DMS53 (cell line): ENCODE measurements at regions not wholly inside any gene's neighbourhood (a gene's known extent, or its start where the extent isn't known, plus 50 kb on each side); places are given as distances from the start of the nearest gene placed in this dataset.

Source experiments
- DNase-seq: peaks from one replicate; lab custom pipeline; 2025; lab: John Stamatoyannopoulos, UW

DNA sequence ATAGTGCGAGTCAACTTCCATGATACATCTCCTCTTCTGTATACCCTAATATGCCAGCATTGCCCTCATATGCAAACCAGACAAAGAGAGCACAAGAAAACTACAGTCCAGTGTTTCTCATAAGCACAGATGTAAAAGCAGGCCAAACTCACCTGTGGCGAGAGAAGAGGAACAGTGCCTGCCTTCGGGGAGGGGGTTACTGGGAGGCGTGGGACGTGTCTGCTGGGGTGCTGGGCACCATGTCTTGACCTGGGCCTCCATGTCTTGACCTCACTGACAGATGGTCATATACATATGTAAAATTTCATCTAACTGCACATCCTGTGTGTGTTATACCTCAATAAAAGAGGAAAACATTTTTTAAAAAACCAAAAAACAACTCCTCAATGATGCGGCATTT, 159.3 kb upstream of the PPP1R26 start:
- DNase-seq, result no peak

DNA sequence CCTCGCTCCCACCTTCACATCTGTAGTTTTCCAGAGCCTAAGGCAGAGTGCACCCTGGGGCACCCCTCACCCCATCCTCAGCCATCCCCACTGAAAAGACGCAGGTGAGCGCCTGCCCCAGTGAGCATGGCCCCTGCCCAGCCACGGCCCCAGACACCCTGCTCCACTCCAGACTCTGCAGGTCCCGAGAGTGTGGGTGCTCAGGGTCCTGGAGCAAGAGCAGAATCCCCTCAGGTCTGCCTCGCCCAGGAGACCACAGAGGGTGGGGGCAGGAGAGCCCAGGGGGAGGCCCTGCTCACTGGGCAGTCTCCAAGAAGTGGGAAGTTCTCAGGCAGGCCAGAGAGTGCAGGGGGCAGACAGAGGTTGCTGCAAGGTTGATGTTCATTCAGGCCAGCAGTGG, 158.6 kb upstream of the PPP1R26 start:
- no peak for DNase-seq

DNA sequence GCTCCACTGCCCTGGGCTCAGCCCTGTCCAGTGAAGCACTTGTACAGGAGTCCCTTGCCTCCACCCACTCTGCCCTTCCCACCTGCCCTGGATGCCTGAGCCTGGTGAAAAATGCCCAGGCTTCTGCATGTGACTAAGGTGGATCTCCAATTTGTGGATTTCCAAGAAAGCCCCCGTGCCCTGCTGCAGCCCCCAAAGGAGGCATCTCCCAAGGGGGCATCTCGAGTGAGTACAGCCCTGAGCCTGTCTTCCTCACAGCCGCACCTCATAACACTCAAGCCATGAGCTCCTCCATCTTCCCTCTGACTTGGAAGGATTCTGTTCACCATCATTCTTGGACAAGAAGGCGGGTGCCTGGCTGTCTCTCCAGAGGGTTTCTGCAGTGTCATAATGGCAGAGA, 158.0 kb upstream of the PPP1R26 start:
- DNase-seq, result no peak

DNA sequence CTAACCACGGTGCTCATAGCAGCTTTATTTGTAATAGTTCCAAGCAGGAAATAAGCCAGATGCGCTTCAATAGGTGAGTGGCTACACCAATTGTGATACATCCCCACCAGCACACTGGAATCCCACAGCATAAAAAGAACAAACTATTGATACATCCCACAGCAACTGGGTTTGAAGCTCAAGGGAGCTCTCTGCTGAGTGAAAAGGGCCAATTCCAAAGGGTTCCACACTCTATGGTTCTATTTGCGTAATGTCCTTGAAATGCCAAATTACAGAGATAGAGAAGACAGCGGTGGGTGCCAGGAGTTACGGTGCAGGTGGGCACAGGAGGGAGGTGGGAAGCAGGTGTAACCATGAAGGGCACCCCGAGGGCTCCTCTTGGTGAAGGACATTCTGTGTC, 155.3 kb upstream of the PPP1R26 start:
- DNase-seq, result no peak

DNA sequence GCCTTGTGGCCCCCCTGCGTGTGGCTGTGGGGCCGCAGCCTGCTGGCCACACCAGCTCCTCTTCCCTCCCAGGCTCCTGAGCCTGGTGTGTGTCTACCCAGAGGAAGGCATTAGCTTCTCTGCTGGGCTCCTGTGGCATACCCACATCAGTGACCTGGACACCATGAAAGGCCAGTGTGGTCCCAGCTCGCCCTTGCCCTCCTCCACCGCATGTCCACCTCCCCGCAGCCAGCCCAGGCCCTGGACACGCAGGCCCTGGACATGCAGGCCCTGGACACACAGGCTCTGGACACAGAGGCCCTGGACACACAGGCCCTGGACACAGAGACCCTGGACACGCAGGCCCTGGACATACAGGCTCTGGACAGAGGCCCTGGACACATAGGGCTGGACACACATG, 153.4 kb upstream of the PPP1R26 start:
- no peak for DNase-seq

DNA sequence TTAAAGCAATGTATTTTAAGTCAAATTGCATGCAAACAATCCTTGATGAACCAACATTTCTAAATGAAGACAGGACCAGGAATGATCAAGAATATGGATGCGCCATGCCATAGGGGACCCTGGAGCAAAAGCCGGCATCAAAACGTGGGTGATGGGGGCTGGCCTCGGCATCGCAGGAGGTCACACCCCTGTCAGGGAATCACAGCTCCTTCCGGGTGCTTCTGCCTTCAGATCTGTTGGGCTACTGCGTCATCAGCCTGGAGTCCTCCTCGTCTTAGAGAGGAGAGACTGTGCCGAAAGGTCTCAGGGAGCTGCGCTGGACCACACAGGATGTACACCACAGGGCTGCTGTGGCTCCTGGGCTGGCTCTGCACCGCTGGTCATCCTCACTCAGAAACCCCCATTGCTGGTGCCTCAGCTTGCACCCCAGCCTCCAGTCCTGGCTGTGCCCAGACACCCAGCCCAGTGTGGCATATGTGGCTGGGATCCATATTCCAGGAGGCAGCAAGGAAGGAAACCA, 152.9 kb upstream of the PPP1R26 start:
- no peak for DNase-seq

DNA sequence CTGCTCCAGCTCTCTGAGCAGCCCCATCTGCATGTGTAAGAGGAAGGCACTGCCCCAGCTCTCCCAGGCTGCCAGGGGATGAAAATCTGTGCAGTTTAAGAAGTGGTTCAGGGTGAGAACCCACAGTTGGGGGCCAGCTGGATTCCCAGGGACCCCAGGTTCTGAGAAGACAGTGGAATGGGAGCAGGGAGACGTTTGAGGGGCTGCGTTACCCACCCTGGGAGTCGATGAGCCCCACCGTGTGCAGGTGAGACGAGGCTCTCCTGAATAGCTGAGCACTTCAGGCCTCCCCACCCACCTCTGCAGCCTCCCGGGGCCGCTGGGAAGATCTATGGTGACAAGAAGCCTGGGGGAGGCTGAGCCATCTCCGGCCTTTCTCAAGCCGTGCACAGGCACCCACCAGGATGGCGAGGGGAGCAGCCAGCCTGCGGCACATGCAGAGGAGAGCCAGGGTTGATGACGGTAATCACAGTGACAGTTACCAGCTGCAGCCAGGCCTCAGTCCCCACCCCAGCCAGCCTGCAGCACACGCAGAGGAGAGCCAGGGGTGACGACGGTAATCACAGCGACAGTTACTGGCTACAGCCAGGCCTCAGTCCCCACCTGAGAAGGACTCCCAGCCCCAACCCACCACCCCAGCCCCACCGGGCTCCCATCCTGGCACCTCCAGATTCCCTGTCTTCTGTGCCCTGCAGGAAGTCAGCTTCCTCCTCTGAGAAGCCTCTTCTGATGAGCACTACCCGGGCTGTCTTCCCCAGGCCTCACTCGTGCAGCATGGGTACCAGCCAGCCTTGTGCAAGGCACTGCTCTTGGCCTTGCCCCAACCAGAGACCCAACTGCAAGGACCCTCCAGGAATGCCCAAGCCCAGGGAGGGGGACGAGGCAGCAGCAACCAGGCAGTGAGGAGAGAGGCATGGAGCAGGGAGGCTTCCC, 150.8 kb upstream of the PPP1R26 start:
- no peak for DNase-seq

DNA sequence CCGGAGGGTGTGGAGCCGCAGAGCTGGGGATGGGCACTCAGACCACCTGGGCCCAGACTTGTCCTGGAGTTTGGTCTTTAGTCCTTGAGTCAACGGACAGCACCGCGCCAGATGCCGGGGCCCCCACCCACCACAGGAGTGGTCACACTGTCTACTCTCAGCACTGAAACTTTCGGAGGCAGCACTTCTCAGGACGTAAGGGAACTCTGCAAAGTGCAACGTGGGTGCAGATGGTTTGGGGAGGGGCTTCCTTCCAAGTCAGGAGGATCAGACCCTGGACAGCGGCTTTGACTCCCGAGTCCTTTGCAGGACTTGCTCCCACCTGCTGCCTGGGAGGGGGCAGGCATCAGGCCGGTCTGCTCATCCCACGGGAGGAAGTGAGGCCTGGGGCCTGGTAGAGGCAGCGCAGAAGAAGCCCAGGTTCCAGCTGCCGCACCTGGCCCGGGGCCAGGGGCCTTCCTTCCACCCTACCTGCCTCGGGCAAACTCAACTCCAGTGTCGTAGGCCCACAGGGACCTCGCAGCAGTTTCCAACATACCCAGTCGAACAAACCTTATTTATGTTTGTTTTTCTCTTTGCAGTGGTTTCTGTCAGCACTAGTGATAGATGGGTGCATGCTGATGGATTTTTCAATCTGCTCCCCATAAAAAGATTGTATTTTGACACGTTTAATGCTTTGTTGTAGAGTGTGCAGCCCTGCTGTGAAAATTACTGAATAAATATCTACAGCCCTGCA, 149.8 kb upstream of the PPP1R26 start:
- DNase-seq, result no peak

DNA sequence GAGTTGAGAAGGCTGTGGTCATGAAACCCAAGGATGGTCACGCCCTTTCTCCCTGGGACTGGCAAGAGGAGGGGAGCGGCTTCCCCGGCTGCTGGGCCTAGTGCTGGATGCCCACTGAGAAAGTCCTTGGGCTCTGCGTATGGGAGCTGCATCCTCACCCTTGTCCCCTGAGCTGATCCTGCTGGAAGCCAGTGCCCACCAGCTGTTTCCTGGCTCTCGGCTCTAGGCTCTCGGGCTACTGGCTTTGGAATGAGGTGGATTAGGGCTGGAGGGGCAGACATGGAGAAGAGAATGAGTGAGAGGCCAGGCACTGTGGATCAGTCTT, 149.3 kb upstream of the PPP1R26 start:
- no peak for DNase-seq

DNA sequence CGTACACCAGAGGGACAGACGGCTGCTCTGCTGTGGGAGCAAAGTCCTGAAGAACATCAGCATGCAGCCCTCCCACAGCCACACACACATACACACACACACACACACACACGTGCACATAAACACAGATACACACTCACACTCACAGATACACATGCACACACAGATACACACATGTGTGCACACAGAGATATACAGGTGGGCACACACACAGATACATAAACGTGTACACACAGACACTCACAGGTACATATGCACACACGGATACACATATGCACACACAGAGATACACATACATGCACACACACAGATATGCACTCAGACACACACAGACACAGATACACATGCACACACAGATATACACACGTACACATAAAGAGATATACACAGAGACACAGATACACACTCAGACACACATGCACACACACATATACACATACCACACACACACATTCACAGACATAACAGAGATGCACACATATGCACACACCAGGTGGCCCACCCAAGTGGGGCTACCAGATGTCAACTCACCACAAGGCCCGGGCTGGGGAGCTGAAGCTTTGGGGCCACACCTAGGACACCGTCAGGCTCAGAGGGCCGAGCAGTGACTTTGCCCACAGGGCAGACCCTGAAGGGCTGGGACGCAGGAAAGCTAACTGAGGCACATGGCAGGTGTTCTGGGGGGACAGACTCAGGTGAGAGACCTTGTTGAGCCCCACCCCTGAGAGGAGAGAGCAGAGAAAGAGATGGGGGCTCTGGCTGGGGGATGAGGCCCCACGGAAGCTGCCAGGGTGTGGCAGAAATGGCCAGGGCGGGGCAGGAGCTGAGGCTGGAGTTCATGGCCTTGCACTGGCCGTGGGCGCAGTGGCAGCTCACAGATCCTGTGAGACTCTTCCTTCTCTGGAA, 148.6 kb upstream of the PPP1R26 start:
- DNase-seq, result no peak

DNA sequence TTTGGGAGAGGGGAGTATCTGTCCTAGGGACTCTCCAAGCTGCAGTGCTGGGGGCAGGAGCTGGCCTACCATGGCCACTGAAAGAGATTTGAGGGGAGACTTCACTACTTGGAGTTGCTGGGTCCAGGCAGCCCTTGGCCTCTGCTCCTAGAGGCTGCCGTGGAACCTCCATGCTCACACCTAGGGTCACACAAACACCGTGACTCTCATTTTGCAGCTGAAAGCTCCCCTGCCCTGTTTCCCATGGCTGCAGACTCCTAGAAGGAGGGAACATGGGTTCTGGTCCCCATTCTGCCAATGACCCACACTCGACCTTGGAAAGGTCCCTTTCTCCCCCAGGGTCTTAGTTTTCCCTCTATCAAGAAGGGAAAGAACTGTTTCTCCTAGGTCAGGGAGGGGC, 147.1 kb upstream of the PPP1R26 start:
- DNase-seq, result no peak

DNA sequence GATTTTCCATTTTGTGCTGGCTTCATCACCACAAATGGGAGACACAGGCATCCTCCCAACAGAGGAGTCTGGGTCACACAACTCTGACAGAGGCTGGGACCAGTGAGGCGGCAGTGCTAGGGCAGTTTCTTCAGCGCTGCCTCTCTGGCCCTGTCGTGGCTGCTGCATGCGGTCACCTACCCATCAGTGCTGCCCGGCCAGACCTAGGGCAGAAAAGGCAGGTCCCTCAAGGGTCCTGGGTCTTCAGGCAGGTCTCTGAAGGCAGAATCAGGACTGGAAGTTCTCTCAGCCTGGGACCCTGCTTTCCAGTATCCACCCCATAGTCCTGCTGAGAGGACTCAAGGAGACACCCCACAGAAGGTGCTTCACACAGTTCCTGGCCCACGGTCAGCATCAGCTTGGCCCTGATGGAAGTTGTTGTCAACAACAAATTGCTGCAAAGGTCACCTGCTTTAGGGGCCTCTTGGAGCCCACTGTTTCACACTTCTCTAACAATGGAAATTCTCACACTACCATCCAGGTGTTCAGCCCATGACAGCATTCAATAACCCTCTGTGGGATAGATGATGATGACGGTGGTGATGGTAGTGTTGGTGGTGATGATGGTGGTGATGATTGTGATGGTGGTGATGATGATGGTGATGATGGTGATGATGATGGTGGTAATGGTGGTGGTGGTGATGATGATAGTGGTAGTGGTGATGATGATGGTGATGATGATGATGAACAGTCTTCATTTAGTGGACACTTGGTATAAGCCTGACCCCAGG, 146.4 kb upstream of the PPP1R26 start:
- no peak for DNase-seq

DNA sequence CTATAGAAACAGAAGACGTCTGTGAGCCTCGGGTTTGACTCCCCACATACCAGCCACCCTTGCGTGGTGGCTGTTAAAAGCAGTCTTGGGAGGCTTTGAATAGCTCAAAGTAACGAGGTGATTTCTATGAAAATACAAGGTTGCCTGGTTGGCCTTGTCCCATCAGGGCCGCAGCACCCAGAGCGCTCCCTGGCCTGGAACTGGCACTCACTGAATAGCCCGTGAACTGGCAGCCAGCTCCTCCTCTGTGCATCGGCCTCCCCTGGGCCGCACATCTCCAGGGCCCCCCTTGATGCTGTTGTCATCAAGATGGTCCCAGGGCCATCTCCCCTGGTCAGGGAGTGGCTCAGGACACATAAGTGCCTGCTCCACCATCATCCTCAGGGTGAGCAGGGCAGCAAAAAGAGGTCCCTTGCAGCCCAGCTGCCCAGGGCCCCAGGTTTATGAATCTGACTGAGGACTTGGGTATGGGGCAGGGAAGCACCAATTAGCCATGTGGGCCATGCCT, 144.6 kb upstream of the PPP1R26 start:
- DNase-seq, result no peak

DNA sequence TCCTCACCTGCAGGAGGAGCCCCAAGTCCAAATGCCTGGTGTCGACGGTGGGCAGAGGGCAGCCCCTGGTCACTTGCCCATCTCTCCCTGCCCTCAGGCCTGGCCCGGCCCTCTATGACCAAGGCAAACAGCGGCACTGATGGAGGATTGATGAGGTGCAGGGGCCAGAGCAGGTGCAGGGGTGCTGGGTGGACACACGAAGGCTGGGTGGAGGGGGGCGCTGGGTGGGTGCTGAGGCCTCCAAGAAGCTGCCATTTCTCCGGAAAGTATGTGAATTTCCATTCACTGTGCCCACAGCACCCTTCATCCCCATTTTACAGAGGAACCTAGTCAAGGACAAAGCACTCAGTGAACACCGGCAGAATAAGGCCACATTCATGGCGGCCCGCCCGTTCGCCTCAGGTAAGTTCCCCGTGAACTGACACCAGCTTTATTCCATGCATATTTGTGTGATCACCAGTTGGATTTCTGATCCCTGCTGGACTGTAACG, 143.8 kb upstream of the PPP1R26 start:
- no peak for DNase-seq

DNA sequence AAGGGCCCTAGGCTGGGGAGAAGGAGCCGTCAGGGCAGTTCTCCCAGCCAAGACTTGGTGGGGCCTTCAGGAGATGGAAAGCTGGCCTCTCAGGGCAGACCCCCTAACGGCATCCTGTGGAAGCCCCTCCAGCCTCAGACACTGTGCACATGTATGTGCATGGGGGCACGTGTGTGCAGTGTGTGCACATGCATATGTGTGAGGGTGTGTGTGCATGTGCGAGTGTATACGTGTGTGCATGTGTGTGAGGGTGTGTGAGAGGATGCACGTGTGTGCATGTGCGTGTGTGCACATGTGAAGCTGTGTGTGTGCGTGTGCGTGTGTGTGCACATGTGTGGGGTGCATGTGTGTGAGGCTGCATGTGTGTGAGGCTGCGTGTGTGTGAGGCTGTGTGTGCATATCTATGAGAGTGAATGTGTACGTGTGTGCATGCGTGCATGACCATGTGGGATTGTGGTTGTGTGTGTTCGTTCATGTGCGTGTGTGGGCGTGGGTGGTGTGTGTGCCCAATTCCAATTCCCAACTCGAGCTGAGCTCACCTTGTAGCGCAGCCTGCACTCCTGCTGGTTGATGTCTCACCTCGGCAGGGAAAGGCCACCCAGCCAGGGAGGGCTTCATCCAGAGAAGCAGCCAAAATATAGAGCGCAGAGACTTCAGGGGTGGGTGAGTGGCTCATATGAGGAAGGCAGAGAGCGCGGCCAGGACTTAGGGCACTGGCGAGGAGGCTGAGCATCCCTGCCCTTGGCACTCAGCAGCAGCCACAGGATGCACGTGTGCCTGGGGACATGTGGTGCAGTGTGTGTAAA, 142.7 kb upstream of the PPP1R26 start:
- no peak for DNase-seq

DNA sequence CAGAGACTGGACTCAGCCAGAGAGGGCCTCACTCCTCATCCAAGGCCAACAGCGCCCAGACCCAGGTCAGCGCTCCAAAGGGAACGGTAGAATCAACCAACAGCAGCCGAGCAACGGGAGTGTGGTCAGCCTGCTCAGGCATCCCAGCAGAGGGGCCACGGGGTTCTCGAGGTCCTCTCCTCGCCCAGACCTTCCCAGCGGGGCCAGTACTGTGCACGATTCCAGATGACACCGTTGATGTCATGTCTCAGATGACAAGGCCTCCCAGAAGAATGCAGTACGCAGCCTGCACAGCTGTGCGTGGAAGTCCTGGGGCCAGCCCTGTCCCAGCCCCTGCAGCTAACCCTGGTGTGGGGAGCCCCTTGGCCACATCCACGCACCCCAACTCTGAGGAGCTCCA, 141.0 kb upstream of the PPP1R26 start:
- DNase-seq, result no peak

DNA sequence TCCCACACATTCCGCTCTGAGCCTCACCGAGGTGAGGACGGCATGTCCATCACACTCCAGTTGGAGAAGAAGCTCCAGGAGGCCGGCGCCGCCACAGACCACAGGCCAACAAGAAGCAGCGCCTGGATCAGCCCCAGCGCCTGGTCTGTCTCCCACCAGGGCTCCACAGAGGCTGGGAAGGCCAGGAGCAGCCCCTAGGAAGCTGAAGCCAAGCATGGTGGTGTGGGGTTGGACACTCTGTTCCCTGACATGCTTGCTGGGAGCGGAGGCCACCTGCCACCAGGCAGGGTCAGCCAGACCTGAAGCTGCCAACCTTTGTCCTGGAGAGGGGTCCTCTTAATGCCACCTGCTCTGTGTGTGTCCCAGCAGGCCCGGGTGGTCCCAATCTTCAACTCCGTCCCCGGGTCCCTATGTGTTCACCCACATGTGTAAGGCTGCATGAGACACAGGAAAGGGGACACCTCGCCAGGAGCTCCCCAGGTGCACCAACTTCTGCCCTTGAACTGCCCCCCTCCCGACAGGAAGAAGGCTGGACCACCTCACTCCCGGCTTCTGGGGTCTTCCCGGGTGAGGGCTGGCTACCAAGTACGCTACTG, 140.1 kb upstream of the PPP1R26 start:
- DNase-seq, result no peak

DNA sequence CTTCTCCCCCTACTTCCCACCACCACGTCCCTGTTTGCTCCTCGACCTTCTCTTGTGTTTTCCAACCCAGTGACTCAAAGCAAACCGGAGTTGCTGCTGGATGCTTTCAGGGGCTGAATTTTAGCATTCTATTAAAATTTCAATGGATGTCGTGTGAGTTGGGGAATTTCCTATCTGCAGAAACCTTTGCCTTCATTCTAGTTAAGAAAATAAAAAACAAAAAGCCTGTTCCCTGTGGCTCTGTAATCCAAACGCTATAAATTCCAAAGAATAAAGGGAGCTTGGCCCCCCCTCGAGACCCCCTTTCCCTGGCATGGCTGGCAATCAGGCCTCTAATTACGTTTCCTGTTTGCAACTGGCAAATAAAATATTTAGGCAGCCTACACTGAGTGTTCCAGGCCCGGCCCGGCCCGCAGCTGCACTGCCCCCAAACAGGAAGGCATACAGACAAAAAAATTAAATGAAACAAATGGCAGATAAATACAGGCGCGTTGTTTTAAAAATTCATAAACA, 139.4 kb upstream of the PPP1R26 start:
- DNase-seq, result no peak

DNA sequence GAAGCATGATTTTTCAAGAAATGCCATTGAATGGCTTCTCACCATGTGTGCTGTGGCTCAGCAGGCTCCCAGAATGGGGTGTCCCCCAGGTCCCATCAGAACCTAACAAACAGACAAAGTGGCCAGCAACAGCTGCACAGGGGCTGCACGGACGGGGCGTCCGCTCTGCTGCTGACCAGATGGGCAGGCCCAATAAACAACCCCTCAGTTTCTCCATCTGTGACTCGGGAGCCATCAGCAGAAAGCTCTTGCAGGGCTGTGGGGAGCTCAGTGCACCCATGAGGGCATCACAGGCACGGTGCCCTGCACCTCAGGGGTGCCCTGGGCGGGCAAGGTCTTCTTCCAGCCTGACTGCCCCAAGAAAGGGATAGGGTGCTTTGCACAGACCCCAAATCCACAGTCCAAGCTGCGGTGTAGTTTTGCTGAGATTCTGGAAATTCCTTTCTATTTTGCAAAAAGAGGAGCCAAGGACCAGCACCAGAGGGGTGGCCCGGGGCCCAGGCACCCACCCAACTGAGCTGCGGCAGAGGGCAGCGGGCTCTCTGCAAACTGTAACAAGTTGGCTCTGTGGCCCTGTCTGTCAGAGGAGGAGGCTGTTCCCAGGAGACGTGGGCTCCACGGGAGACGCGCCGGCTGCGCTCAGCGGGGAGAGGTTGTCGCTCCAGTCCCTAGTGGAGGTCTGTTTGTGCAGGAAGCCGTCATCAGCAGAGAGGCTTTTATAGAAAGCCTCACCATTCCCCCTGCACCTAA, 138.7 kb upstream of the PPP1R26 start:
- no peak for DNase-seq
